ENCODE measurements at regions not wholly inside any gene's neighbourhood (a gene's known extent, or its start where the extent isn't known, plus 50 kb on each side); places are given as distances from the start of the nearest gene placed in this dataset.

DNA sequence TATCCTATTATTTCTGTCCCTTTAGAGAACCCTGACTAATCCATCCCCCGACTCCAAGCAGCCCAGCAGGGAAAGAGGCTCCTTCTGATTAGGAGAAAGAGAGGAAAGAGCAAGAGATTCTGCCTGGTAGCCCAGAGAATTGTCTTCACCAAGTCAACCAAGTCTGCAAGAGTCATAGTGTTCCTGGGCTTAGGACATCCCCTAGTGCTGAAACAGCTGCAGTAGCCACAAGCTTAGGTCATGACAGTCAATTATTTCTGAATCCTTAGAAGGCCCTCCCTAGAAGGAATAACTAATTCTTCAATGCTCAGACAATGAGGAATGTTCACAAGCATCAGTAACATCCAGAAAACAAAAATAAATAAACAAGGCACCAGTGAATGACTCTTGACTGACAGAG, 480.3 kb upstream of the GRIA3 start:
- ChIA-PET CTCF (no interaction called here), POLR2A (no interaction called here)
- no peak for DNase-seq (ENCODE audit: unreplicated experiment)
- no peaks in the 10 kb centered on the region for H3K4me1 Mint-ChIP-seq (ENCODE audit: insufficient read depth, unreplicated experiment)
- peaks cover 19% of the 10 kb centered on the region for H3K9me3 Mint-ChIP-seq (ENCODE audit: unreplicated experiment)
- H3K27me3 Mint-ChIP-seq (ENCODE audit: insufficient read depth, unreplicated experiment) = no peaks in the 10 kb centered on the region
- no peak overlapping the region for H3K4me3 Mint-ChIP-seq (ENCODE audit: unreplicated experiment)
- no peak overlapping the region for H3K27ac Mint-ChIP-seq (ENCODE audit: low read depth, unreplicated experiment)
- no TSS peak for BruUV-seq (replicated peaks)
- intact Hi-C loops (cut with micrococcal nuclease) = no loop called here
- H3K36me3 Mint-ChIP-seq (ENCODE audit: insufficient read depth, unreplicated experiment) = peaks cover 12% of the 10 kb centered on the region
- TF ChIP-seq, protein P1, sequence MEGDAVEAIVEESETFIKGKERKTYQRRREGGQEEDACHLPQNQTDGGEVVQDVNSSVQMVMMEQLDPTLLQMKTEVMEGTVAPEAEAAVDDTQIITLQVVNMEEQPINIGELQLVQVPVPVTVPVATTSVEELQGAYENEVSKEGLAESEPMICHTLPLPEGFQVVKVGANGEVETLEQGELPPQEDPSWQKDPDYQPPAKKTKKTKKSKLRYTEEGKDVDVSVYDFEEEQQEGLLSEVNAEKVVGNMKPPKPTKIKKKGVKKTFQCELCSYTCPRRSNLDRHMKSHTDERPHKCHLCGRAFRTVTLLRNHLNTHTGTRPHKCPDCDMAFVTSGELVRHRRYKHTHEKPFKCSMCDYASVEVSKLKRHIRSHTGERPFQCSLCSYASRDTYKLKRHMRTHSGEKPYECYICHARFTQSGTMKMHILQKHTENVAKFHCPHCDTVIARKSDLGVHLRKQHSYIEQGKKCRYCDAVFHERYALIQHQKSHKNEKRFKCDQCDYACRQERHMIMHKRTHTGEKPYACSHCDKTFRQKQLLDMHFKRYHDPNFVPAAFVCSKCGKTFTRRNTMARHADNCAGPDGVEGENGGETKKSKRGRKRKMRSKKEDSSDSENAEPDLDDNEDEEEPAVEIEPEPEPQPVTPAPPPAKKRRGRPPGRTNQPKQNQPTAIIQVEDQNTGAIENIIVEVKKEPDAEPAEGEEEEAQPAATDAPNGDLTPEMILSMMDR (IDR thresholded peaks at IDR 0.05; ENCODE audit: unreplicated experiment) = no peak

DNA sequence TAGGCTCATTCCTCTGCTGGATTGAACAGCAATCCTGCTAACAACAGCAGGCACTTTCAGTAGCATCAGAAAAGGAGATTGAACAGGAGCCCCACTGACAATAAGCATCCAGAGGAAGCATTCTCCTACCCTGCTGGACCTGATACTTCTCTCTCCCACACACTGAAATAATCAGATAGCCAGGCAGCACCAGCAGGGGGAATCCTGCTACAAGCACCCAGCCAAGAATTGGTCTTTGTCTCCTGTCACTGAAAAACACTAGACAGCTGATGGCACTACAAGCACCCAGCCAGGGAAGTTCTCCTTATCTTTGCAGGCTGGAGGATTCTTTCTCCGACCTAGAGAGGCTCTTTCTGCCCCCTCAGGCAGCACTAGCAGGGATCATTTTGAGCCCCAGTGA, 444.3 kb upstream of the GRIA3 start:
- H3K9me3 Mint-ChIP-seq (ENCODE audit: unreplicated experiment) = peaks cover 19% of the 10 kb centered on the region
- CTCF ChIA-PET = no interaction called here
- no TSS peak for BruUV-seq (replicated peaks)

DNA sequence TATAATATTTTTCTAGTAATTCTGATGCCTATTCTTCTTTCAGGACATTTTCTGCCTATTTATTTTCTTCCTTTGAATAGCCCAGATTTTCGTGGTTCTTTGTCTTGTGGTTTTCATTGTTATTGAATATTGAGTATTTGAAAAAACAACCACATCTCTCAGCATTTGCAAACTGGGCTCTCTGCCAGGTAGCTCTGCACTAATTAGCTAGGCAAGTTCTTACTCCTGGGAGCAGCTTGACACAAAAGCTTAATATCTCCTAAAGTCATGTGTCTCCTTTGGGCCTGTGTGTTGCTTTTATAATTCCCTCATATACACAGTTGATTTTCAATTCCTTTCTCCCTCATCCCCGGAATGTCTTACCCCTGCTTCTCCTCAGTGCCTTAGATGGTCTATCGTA, 413.5 kb upstream of the GRIA3 start:
- Mint-ChIP-seq H3K4me3 (ENCODE audit: unreplicated experiment) (no peak overlapping the region), H3K36me3 (ENCODE audit: insufficient read depth, unreplicated experiment) (no peaks in the 10 kb centered on the region), H3K27ac (ENCODE audit: low read depth, unreplicated experiment) (no peak overlapping the region), H3K4me1 (ENCODE audit: insufficient read depth, unreplicated experiment) (no peaks in the 10 kb centered on the region), H3K9me3 (ENCODE audit: unreplicated experiment) (peaks cover 22% of the 10 kb centered on the region), H3K27me3 (ENCODE audit: insufficient read depth, unreplicated experiment) (no peaks in the 10 kb centered on the region)
- intact Hi-C loops (cut with micrococcal nuclease) = no loop called here
- no TSS peak for BruUV-seq (replicated peaks)
- ChIA-PET CTCF (no interaction called here), POLR2A (no interaction called here)
- DNase-seq (ENCODE audit: unreplicated experiment) = no peak
- TF ChIP-seq, protein P1 (IDR thresholded peaks at IDR 0.05; ENCODE audit: unreplicated experiment) = no peak

More for the DNA sequence above, 444.3 kb upstream of the GRIA3 start:
- TF ChIP-seq, protein P1 (IDR thresholded peaks at IDR 0.05; ENCODE audit: unreplicated experiment) = no peak
- Mint-ChIP-seq H3K4me1 (ENCODE audit: insufficient read depth, unreplicated experiment) (no peaks in the 10 kb centered on the region), H3K27me3 (ENCODE audit: insufficient read depth, unreplicated experiment) (no peaks in the 10 kb centered on the region), H3K4me3 (ENCODE audit: unreplicated experiment) (no peak overlapping the region), H3K36me3 (ENCODE audit: insufficient read depth, unreplicated experiment) (peaks cover 7% of the 10 kb centered on the region), H3K27ac (ENCODE audit: low read depth, unreplicated experiment) (no peak overlapping the region)
- POLR2A ChIA-PET = no interaction called here
- DNase-seq (ENCODE audit: unreplicated experiment) = peak; percentile 1
- intact Hi-C loops (cut with micrococcal nuclease) = no loop called here

DNA sequence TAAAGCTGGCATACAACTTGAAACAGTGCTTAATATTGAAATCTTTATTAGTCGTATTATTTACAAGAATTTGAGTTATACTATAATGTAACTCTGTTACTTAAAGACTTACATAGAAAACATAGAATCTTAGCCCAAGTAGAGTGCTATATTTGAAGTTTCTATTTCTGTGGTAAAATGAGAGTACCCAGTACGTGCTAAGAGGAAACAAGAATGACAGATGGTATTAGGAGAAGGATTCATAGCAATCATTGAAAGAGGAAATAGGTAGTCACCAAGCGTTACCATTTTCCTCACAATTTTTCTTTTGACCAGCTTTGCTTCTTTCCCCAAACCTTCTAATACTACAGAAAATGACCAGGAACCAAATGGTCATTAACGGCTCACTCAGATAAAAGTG, 412.1 kb upstream of the GRIA3 start:
- TF ChIP-seq, protein P1 (IDR thresholded peaks at IDR 0.05; ENCODE audit: unreplicated experiment) = no peak
- CTCF ChIA-PET = no interaction called here
- no peaks in the 10 kb centered on the region for H3K36me3 Mint-ChIP-seq (ENCODE audit: insufficient read depth, unreplicated experiment)

More for the DNA sequence above, 412.1 kb upstream of the GRIA3 start:
- BruUV-seq (replicated peaks) = no TSS peak
- Mint-ChIP-seq H3K4me1 (ENCODE audit: insufficient read depth, unreplicated experiment) (no peaks in the 10 kb centered on the region), H3K27me3 (ENCODE audit: insufficient read depth, unreplicated experiment) (no peaks in the 10 kb centered on the region), H3K4me3 (ENCODE audit: unreplicated experiment) (no peak overlapping the region), H3K27ac (ENCODE audit: low read depth, unreplicated experiment) (no peak overlapping the region), H3K9me3 (ENCODE audit: unreplicated experiment) (peaks cover 23% of the 10 kb centered on the region)
- DNase-seq (ENCODE audit: unreplicated experiment) = no peak
- POLR2A ChIA-PET = no interaction called here
- intact Hi-C loops (cut with micrococcal nuclease) = no loop called here
